NCI-H460 (cell line): ENCODE measurements at regions not wholly inside any gene's neighbourhood (a gene's known extent, or its start where the extent isn't known, plus 50 kb on each side); places are given as distances from the start of the nearest gene placed in this dataset.
A peak's percentile ranks its signal among the peaks of the same experiment; 100 is the strongest.
"Not testable (repeated sequence)": the region's sequence is repeated elsewhere in the genome, so short reads cannot be mapped to it uniquely, and the experiment has no call there.

Experiments
- DNase-seq: peaks from one replicate; pipeline ENCODE4 v3.0.0-alpha.2; 2016; ENCODE audit warnings: low read depth; ENCODE audit errors: extremely low read depth

DNA sequence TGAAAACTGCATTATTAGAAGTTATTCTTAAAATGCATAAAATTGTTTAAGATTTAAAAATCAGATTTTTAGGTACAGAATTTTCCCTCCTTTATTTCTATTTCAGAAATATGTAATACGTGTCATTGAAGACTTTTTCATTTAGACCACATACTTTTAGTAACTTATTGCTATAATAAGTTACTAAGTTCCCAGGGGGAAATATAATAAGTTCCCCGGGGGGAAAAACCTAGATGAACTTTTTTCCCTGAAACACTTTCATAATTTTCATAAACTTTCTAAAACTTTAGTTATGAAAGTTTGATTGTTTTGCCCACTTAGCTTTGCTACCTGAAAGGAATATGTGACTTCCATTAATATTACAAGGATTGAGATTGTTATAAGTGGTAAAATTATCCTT lies 1341.5 kb upstream of the IGFBP7 start:
- no peak for DNase-seq

- no peak for DNase-seq
These were observed 1325.7 kb upstream of the IGFBP7 start for GRCh38 chr4:58435871-58436270.

DNA sequence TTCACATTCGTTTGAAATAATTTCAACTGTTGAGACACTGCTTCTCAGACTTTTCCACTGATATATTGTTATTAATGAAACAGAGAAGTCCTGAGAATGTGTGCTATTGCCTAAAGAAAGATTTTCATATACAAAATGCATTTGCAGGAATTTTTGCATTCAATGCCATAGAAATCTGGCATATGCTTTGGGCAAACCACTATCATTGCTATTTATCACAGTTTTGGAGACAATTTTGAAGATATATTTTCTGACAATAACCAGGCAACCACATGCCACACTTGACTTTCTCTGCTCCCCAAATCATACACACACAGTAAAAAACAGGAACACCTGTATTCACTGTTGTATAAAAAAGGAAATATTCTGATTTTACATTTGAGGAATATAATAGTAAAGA lies 1303.7 kb upstream of the IGFBP7 start:
- no peak for DNase-seq

DNA sequence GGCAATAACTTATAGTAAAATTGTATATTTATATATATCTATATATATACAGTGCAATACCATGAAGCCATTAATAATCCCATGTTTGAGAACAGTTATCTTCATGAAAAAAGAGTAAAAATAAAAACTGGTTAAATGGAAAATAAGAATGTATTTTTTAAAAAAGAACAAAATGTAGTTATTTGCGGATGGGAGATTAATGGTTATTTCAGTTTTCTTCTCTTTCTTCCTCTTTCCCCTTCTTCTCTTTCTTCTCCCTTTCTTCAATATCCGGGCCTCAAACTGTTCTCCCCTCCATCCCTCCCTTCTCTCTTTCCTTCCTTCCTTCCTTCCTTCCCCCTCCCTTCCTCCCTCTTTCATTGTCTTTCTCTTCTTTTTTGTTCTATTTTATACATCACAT lies 1301.7 kb upstream of the IGFBP7 start:
- DNase-seq, result no peak

- no peak for DNase-seq
These were observed 1296.6 kb upstream of the IGFBP7 start for GRCh38 chr4:58406762-58407161.

DNA sequence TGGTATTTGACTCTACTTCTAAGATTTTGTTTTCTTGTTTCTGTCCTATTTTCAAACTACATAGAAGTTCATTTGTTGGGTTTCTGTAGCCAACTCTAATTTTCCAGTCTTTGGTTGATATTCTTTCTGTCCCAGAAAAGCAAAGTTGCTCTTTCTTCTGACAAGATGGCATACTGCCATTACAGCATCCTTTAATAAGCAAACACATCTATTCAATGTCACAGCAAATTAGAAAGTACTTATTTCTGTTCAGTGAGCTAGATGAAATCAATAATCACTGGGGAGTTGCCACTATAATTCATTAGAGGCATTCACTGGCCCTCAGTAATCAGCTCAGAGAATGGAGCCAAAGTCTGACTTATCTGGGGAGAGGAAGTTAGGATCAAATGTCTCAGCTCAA lies 1258.0 kb upstream of the IGFBP7 start:
- DNase-seq, result no peak

- no peak for DNase-seq
These were observed 1250.4 kb upstream of the IGFBP7 start for GRCh38 chr4:58360354-58361133.

DNA sequence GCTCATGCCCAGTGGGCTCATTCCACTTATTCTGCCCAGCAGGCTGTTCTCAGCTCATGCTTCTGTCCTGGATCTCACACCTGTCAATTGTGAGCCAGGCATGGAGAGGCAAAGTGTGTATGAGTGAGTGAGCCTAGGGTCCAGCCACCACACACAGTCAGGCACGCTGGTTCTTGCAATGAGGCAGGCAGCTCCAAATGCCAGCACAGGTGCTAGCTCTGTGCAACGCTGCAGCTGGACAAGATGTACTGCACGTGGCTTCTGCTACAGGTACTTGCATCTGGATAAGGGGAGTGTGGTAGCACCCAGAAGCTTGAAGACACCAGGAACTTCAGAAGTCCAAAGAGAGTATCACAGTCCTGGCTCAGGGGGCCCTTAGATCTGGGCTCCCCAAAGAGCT lies 1249.4 kb upstream of the IGFBP7 start:
- no peak for DNase-seq

- DNase-seq, result no peak
These were observed 1247.8 kb upstream of the IGFBP7 start for GRCh38 chr4:58357947-58358346.

GRCh38 chr4:58325070-58325469 lies 1214.9 kb upstream of the IGFBP7 start:
- no peak for DNase-seq

GRCh38 chr4:58313444-58313843 lies 1203.3 kb upstream of the IGFBP7 start:
- no peak for DNase-seq

GRCh38 chr4:58303456-58303855 lies 1193.3 kb upstream of the IGFBP7 start:
- DNase-seq, result no peak

DNA sequence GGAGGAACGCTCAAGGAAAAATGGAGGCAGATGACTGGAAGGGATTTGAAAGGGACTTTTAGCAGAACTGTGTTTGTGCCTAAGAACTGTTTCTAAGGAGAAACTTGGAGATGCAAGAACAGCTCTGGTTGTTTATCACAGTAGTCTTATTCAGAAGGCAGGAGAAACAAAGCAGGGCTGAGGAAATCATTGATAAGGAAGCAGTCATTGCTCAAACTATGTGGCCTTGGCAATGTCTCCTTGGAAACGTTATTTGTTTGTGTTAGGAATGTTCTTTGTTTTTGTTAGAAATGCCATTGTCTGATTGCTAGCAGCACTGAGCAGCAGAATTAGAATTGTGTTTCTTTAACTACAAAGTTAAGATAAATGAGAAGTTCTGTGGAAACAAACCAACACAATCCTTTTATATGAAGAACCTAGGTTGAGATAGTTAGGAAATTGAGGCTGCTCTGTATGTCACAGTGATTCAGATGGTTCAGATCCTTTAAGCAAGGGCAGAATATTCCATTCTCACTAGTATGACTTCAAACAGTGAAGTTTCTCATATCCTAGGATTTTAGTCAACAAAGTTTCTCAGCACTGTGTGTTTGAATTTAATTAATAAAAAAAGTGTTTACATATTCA lies 1191.3 kb upstream of the IGFBP7 start:
- no peak for DNase-seq

GRCh38 chr4:58286335-58286734 lies 1176.2 kb upstream of the IGFBP7 start:
- no peak for DNase-seq

DNA sequence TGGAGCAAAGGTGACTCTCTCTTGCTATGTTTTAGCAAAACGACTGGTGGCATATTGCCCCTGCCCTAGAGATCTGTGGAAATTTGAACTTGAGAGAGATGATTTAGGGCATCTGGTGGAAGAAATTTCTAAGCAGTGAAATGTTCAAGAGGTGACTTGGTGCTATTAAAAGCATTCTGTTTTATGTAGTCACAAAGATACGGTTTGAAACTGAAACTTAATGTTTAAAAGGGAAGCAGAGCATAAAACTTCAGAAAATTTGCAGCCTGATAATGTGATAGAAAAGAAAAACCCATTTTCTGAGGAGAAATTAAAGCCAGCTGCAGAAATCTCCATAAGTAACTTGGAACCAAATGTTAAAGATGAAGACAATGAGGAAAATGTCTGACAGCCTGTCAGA lies 1170.7 kb upstream of the IGFBP7 start:
- not testable (repeated sequence) for DNase-seq

DNA sequence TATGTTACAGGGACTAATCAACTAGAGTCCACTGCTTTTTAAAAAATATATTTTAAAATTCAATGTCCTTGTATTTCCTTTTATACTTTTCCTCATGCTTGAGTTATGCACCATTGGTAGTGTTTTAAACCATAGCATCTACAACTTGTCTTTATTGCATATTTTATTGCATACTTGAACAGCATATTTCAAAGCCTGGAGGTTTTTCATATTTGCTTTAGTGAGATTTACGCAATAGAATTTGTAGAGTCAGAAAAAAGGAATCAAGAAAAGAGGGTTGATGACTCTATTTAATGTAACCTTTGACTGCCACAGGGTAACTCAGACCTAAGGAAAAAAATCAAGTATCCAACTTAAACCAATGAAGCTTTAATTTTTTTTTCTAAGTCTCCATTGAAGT lies 1165.7 kb upstream of the IGFBP7 start:
- DNase-seq, result no peak

- DNase-seq, result no peak
These were observed 1164.4 kb upstream of the IGFBP7 start for GRCh38 chr4:58274553-58274952.

GRCh38 chr4:58272311-58272710 lies 1162.1 kb upstream of the IGFBP7 start:
- no peak for DNase-seq

- DNase-seq, result no peak
These were observed 1155.5 kb upstream of the IGFBP7 start for GRCh38 chr4:58265734-58266133.

DNA sequence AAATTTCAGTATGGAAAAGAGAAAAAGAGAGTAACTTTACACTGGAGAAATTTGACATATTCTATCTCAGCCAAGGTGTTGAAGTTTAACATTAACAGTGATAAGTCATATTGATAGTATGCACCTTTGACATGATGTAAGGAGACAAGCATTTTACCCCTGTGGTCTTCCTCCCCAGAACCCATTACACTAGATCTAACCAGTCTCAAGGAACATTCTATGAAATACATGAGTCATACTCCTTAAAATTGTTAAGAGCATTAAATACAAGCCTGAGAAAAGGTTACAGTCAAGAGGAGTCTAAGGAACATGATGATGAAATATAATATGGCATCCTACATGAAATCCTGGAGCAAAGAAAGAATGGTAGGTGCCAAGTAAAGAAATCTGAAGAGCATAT lies 1151.3 kb upstream of the IGFBP7 start:
- no peak for DNase-seq

- no peak for DNase-seq
These were observed 1144.1 kb upstream of the IGFBP7 start for GRCh38 chr4:58254291-58254690.

- no peak for DNase-seq
These were observed 1142.5 kb upstream of the IGFBP7 start for GRCh38 chr4:58252656-58253055.

- peak; percentile 1 for DNase-seq
These were observed 1137.6 kb upstream of the IGFBP7 start for GRCh38 chr4:58247792-58248191.
